GM23248 (cell line): ENCODE measurements at regions not wholly inside any gene's neighbourhood (a gene's known extent, or its start where the extent isn't known, plus 50 kb on each side); places are given as distances from the start of the nearest gene placed in this dataset.

Experiments
- EZH2 ChIP-seq: fragments of 200-600 bp; sonication (generic); IDR thresholded peaks from 2 replicates; pipeline ENCODE4 v1.6.1; 2018; ENCODE audit warnings: antibody characterized with exemption, mild to moderate bottlenecking; ENCODE audit not compliant: insufficient read depth, poor library complexity, severe bottlenecking
- EZH2phosphoT487 ChIP-seq: fragments of 200-600 bp; sonication (generic); IDR thresholded peaks from 2 replicates; pipeline ENCODE4 v1.6.1; 2018; ENCODE audit warnings: antibody characterized with exemption, moderate library complexity, mild to moderate bottlenecking, low read depth; ENCODE audit not compliant: insufficient read depth

DNA sequence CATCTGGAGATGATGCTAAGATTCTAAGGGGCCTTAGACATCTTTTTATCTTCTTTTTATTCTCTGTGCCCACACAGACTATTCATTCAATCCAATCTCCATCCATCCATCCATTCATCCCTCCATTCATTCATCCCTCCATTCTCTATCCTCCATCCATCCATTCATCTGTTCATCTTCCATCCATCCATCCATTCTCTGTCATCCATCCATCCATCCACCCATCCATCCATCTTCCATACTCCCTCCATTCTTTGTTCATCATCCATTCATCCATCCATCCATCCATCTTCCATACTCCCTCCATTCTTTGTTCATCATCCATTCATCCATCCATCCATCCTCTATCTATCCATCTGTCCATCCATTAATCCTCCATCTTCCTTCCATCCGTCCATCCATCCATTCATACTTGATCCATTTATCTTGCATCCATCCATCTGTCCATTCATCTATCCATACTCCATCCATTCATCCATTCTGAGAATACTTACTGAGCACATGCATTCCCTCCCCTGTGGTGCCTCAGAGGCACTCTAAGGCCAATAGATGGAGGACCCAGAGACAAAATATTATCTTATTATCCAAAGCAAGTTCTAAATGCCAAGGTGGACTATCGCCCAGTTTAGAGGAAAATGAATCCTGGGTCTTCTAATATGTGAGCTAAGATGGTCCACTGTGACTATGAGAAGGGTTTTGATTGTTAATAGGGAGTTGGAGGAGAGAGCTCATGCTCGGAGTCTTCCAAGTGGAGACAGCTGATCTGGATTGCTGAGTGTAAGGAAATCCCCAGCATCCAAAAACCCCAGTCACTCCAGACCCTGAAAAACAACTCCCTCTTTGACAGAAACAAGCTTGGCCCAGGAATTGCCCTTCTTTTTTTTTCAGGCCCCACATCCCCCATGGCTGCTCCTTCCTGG is 152.6 kb upstream of the MYCN start:
- TF ChIP-seq EZH2phosphoT487 (no peak), EZH2 (no peak)
